HepG2 (cell line): ENCODE measurements at regions not wholly inside any gene's neighbourhood (a gene's known extent, or its start where the extent isn't known, plus 50 kb on each side); places are given as distances from the start of the nearest gene placed in this dataset.

Experiments used
- ATAC-seq: fragments of 200-7000 bp; cut with Tn5 transposase; 3 replicates; pipeline ENCODE4 v1.9.1; 2020; ENCODE audit warnings: mild to moderate bottlenecking, moderate library complexity
- BruUV-seq: library from RNA; stranded (reverse); fragments of 400-500 nt; replicated peaks from 2 replicates; lab custom pipeline; 2021; lab: Mats Ljungman, UMichigan
- CTCF ChIA-PET: fragments of 300-600 bp; formaldehyde crosslinking; extraction: SDS; loops from one replicate; lab custom pipeline; 2021; ENCODE audit warnings: low total read pairs, inconsistent platforms, low intra/inter-chr PET ratio; lab: Yijun Ruan, JAX
- POLR2A ChIA-PET: fragments of 350-600 bp; sonication (Branson Sonifier 250); formaldehyde crosslinking; loops from one replicate; lab custom pipeline; 2020; ENCODE audit warnings: antibody characterized with exemption, inconsistent platforms; lab: Yijun Ruan, JAX
- DNase-seq: peaks from one replicate; pipeline ENCODE4 v3.0.0-alpha.2; 2015; ENCODE audit warnings: low spot score
- FAIRE-seq: peaks from 3 replicates; lab custom pipeline; 2011; peaks lifted over from hg19 to GRCh38; lab: Jason Lieb, UNC
- H2AFZ ChIP-seq: one replicate; pipeline ENCODE4 v1.6.1; 2011; ENCODE audit warnings: low read length, inconsistent platforms
- H3K27ac ChIP-seq: fragments of 300-600 bp; 3 replicates; pipeline ENCODE4 v1.8.0; 2011; ENCODE audit warnings: mixed run types, mild to moderate bottlenecking, mixed read lengths, low read length, inconsistent platforms; ENCODE audit not compliant: insufficient read depth; ENCODE audit errors: extremely low read length
- H3K27me3 ChIP-seq, 2 experiments: fragments of 200-600 bp in 1 of 2; 2 replicates in 1 of 2; 3 replicates in 1 of 2; pipeline versions ENCODE4 v1.6.0 to v1.8.0; 2011; ENCODE audit warnings: low read length in 2 of 2, mild to moderate bottlenecking in 2 of 2, moderate library complexity in 2 of 2, inconsistent platforms in 1 of 2; ENCODE audit not compliant: insufficient read depth in 2 of 2, control insufficient read depth in 1 of 2
- H3K36me3 ChIP-seq, 2 experiments: fragments of 200-600 bp in 1 of 2; replicated peaks in 1 of 2; 2 replicates in 1 of 2; 3 replicates in 1 of 2; pipeline versions ENCODE4 v1.5.1 to v1.8.0; 2011; ENCODE audit warnings: low read length in 2 of 2, inconsistent platforms in 1 of 2; ENCODE audit not compliant: insufficient read depth in 2 of 2, control insufficient read depth in 1 of 2
- H3K4me1 ChIP-seq: 2 replicates; pipeline ENCODE4 v1.5.1; 2012; ENCODE audit warnings: low read length, inconsistent platforms; ENCODE audit not compliant: insufficient read depth
- H3K4me2 ChIP-seq: 2 replicates; pipeline ENCODE4 v1.6.0; 2011; ENCODE audit warnings: low read depth, low read length, inconsistent platforms
- H3K4me3 ChIP-seq, 3 experiments: fragments of 200-600 bp in 1 of 3; sonication (generic), shearing (Covaris generic) in 1 of 3; replicated peaks in 1 of 3; 2 replicates each; pipeline ENCODE4 v1.5.1; 2011 to 2016; ENCODE audit warnings: low read length in 3 of 3, inconsistent platforms in 2 of 3, low read depth in 2 of 3, mild to moderate bottlenecking in 2 of 3, control low read depth in 1 of 3, mixed read lengths in 1 of 3; ENCODE audit not compliant: insufficient read depth in 1 of 3
- H3K79me2 ChIP-seq: one replicate; pipeline ENCODE4 v1.6.1; 2011; ENCODE audit warnings: low read length, inconsistent platforms; ENCODE audit not compliant: insufficient read depth
- H3K9ac ChIP-seq: 2 replicates; pipeline ENCODE4 v1.6.0; 2011; ENCODE audit warnings: mild to moderate bottlenecking, low read depth, low read length, inconsistent platforms; ENCODE audit not compliant: insufficient read depth
- H3K9me3 ChIP-seq: 2 replicates; pipeline ENCODE4 v1.5.1; 2012; ENCODE audit warnings: mild to moderate bottlenecking, low read length
- H4K20me1 ChIP-seq: 2 replicates; pipeline ENCODE4 v1.6.0; 2011; ENCODE audit warnings: inconsistent platforms, mild to moderate bottlenecking, low read length, moderate library complexity; ENCODE audit not compliant: insufficient read depth
- AGO1 ChIP-seq: fragments of 200-400 bp; formaldehyde crosslinking; IDR thresholded peaks from 2 replicates; pipeline ENCODE4 v1.6.1; 2017; ENCODE audit warnings: mild to moderate bottlenecking, low read depth, low read length, moderate library complexity; ENCODE audit not compliant: poor library complexity, severe bottlenecking
- ATF7 ChIP-seq, 2 experiments: fragments of 450-650 bp in 1 of 2; sonication (generic) in 1 of 2; formaldehyde crosslinking in 1 of 2; IDR thresholded peaks; 2 replicates each; pipeline versions ENCODE4 v1.4.0 to v1.6.1; 2016 to 2020; ENCODE audit warnings: antibody characterized with exemption in 1 of 2, mild to moderate bottlenecking in 1 of 2, missing genetic modification reagents in 1 of 2
- BRCA1 ChIP-seq: sonication (generic); formaldehyde crosslinking; IDR thresholded peaks from 2 replicates; pipeline ENCODE4 v1.4.0; 2020; ENCODE audit warnings: missing genetic modification reagents
- HNRNPL ChIP-seq: fragments of 200-400 bp; formaldehyde crosslinking; IDR thresholded peaks from 2 replicates; pipeline ENCODE4 v1.6.1; 2017; ENCODE audit warnings: mild to moderate bottlenecking, low read depth, low read length
- KAT7 ChIP-seq: IDR thresholded peaks from 2 replicates; pipeline ENCODE4 v1.6.1; 2018; ENCODE audit warnings: borderline replicate concordance, missing compliant biosample characterization
- MAFG ChIP-seq: sonication (generic); formaldehyde crosslinking; IDR thresholded peaks from 2 replicates; pipeline ENCODE4 v1.5.1; 2020; ENCODE audit warnings: mild to moderate bottlenecking, missing genetic modification reagents
- NCOA5 ChIP-seq: sonication (generic); formaldehyde crosslinking; IDR thresholded peaks from 2 replicates; pipeline ENCODE4 v1.4.0; 2020; ENCODE audit warnings: missing genetic modification reagents
- NFIC ChIP-seq: IDR thresholded peaks from 2 replicates; pipeline ENCODE4 v1.6.1; 2012; ENCODE audit warnings: mild to moderate bottlenecking, low read length, inconsistent platforms
- PHB2 ChIP-seq: fragments of 450-650 bp; IDR thresholded peaks from 2 replicates; pipeline ENCODE4 v1.6.1; 2018; ENCODE audit not compliant: partially characterized antibody
- SIX1 ChIP-seq: sonication (generic); formaldehyde crosslinking; IDR thresholded peaks from 2 replicates; pipeline ENCODE4 v1.4.0; 2020; ENCODE audit warnings: missing genetic modification reagents, borderline replicate concordance
- ZBTB43 ChIP-seq: sonication (generic); formaldehyde crosslinking; conservative IDR thresholded peaks from 2 replicates; pipeline ENCODE4 v1.4.0; 2020; ENCODE audit warnings: missing genetic modification reagents
- ZNF180 ChIP-seq: sonication (generic); formaldehyde crosslinking; IDR thresholded peaks from 2 replicates; pipeline ENCODE4 v1.4.0; 2020; ENCODE audit warnings: low read depth, missing genetic modification reagents, borderline replicate concordance
- ZNF24 ChIP-seq: fragments of 450-650 bp; IDR thresholded peaks from 2 replicates; pipeline ENCODE4 v1.6.1; 2017; ENCODE audit warnings: antibody characterized with exemption, mild to moderate bottlenecking
- ZNF619 ChIP-seq: sonication (generic); formaldehyde crosslinking; IDR thresholded peaks from 2 replicates; pipeline ENCODE4 v1.4.0; 2020; ENCODE audit warnings: mild to moderate bottlenecking, missing genetic modification reagents
- ZNF749 ChIP-seq: sonication (generic); formaldehyde crosslinking; IDR thresholded peaks from 2 replicates; pipeline ENCODE4 v1.8.0; 2022; ENCODE audit warnings: mild to moderate bottlenecking, missing genetic modification reagents, moderate library complexity, borderline replicate concordance
- WGBS: methylation state at CpG from one replicate; pipeline ENCODE4 v1.1.6; 2017; ENCODE audit warnings: low lambda C conversion rate; 5-methylcytosine and 5-hydroxymethylcytosine counted together
- in situ Hi-C: cut with HindIII; loops from 2 replicates; pipeline ENCODE4 v1.10.0; 2017; ENCODE audit warnings: low pct_unique_long_range_greater_than_20kb; ENCODE audit not compliant: extremely low pct_ligation_motif_present
- intact Hi-C: fragments of 100-400 bp; cut with micrococcal nuclease; formaldehyde crosslinking; loops from one replicate; pipeline ENCODE4 v1.10.0; 2022; ENCODE audit not compliant: unreplicated experiment
- TF ChIP-seq, protein P1 (sequence below): sonication (generic); formaldehyde crosslinking; IDR thresholded peaks from 2 replicates; pipeline ENCODE4 v1.8.0; 2022; ENCODE audit warnings: mild to moderate bottlenecking, missing genetic modification reagents; ENCODE audit not compliant: insufficient replicate concordance

GRCh38 chr9:134991808-134992754 lies 74.4 kb upstream of the FCN1 start:
- Histone ChIP-seq H3K4me3 (no peak overlapping the region), H3K79me2 (no peaks in the 10 kb centered on the region), H3K9ac (no peak overlapping the region), H3K36me3 (no peaks in the 10 kb centered on the region), H3K4me2 (no peak overlapping the region), H3K4me1 (no peaks in the 10 kb centered on the region), H2AFZ (no peak overlapping the region), H3K9me3 (peaks cover 8% of the 10 kb centered on the region; the same call in 1 of the 2 replicates), H4K20me1 (no peaks in the 10 kb centered on the region), H3K27ac (no peak overlapping the region)
- ATAC-seq: no peak
- intact Hi-C loops: no loop called here
- in situ Hi-C loops: no loop called here
- ChIA-PET POLR2A (no interaction called here), CTCF (no interaction called here)
- WGBS: 59% methylated on average over 23 of the region's 42 CpGs
- FAIRE-seq: no peak
- no peak for TF ChIP-seq PHB2
- TF ChIP-seq AGO1: no peak
- no peak for TF ChIP-seq ZNF24
- TF ChIP-seq NFIC: no peak
- TF ChIP-seq ZBTB43 (CRISPR knock-in tag): no peak
- TF ChIP-seq ZNF180 (CRISPR knock-in tag): no peak
- no peak for TF ChIP-seq ZNF749
- TF ChIP-seq ZNF619 (CRISPR knock-in tag): no peak
- no peak for TF ChIP-seq MAFG
- no peak for TF ChIP-seq NCOA5
- no peak for TF ChIP-seq KAT7 (CRISPR knock-in tag)
- no peak for TF ChIP-seq BRCA1 (CRISPR knock-in tag)
- TF ChIP-seq, protein P1, sequence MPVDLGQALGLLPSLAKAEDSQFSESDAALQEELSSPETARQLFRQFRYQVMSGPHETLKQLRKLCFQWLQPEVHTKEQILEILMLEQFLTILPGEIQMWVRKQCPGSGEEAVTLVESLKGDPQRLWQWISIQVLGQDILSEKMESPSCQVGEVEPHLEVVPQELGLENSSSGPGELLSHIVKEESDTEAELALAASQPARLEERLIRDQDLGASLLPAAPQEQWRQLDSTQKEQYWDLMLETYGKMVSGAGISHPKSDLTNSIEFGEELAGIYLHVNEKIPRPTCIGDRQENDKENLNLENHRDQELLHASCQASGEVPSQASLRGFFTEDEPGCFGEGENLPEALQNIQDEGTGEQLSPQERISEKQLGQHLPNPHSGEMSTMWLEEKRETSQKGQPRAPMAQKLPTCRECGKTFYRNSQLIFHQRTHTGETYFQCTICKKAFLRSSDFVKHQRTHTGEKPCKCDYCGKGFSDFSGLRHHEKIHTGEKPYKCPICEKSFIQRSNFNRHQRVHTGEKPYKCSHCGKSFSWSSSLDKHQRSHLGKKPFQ (CRISPR knock-in tag): no peak
- TF ChIP-seq HNRNPL: no peak
- TF ChIP-seq ATF7 (IDR thresholded peaks at IDR 0.05): no peak
- no peak for TF ChIP-seq ATF7 (CRISPR knock-in tag; IDR thresholded peaks at IDR 0.05)
- no peak for TF ChIP-seq SIX1 (CRISPR knock-in tag)
- TF ChIP-seq, all 625 proteins: peak for 0
- no TSS peak for BruUV-seq
- no peak for DNase-seq
- H3K27me3 ChIP-seq: peaks cover 5 to 28% of the 10 kb centered on the region in 2 experiments; a peak in 4 of 5 replicates
